HEK293 (cell line): ENCODE measurements at regions not wholly inside any gene's neighbourhood (a gene's known extent, or its start where the extent isn't known, plus 50 kb on each side); places are given as distances from the start of the nearest gene placed in this dataset.

Source experiments
- CTCF ChIA-PET: fragments of 350-600 bp; formaldehyde crosslinking; extraction: SDS; loops from one replicate; lab custom pipeline; 2021; ENCODE audit warnings: antibody characterized with exemption; lab: Yijun Ruan, JAX
- POLR2A ChIA-PET: fragments of 300-600 bp; formaldehyde crosslinking; extraction: SDS; loops from one replicate; lab custom pipeline; 2020; ENCODE audit warnings: antibody characterized with exemption, inconsistent platforms; lab: Yijun Ruan, JAX
- H3K27ac ChIP-seq: fragments of 200-500 bp; sonication (Bioruptor generic); 2 replicates; pipeline ENCODE4 v1.5.1; 2014; ENCODE audit warnings: low read depth, low read length, control low read depth, inconsistent platforms; ENCODE audit errors: extremely low read depth
- H3K36me3 ChIP-seq, 2 experiments: fragments of 200-500 bp in 1 of 2; sonication (Bioruptor generic) in 1 of 2; 1 replicate in 1 of 2; 2 replicates in 1 of 2; pipeline ENCODE4 v1.5.1; 2014 to 2017; ENCODE audit warnings: inconsistent platforms in 2 of 2, low read length in 2 of 2; ENCODE audit not compliant: control insufficient read depth in 2 of 2, insufficient read depth in 1 of 2
- H3K4me1 ChIP-seq: fragments of 200-500 bp; sonication (Bioruptor generic); 2 replicates; pipeline ENCODE4 v1.5.1; 2014; ENCODE audit warnings: mild to moderate bottlenecking, low read length, inconsistent platforms; ENCODE audit not compliant: control insufficient read depth, insufficient read depth
- H3K4me3 ChIP-seq: 2 replicates; pipeline ENCODE4 v1.5.1; 2011; ENCODE audit warnings: low read depth, mild to moderate bottlenecking, control low read depth, low read length, moderate library complexity
- H3K9me3 ChIP-seq: fragments of 200-500 bp; sonication (Bioruptor generic); 2 replicates; pipeline ENCODE4 v1.5.1; 2014; ENCODE audit warnings: low read depth, low read length, inconsistent platforms; ENCODE audit not compliant: control insufficient read depth, insufficient read depth
- BCL11B ChIP-seq: fragments of 450-650 bp; formaldehyde crosslinking; IDR thresholded peaks from 2 replicates; pipeline ENCODE4 v1.5.1; 2016; ENCODE audit warnings: low read depth, missing biosample characterization, missing genetic modification characterization
- FEZF1 ChIP-seq: fragments of 450-650 bp; formaldehyde crosslinking; IDR thresholded peaks from 2 replicates; pipeline ENCODE4 v1.5.1; 2016; ENCODE audit warnings: missing biosample characterization, missing genetic modification characterization
- GLI4 ChIP-seq: fragments of 450-650 bp; formaldehyde crosslinking; IDR thresholded peaks from 2 replicates; pipeline ENCODE4 v1.5.1; 2016; ENCODE audit warnings: missing biosample characterization, missing genetic modification characterization
- KLF1 ChIP-seq: fragments of 450-650 bp; formaldehyde crosslinking; IDR thresholded peaks from 2 replicates; pipeline ENCODE4 v1.5.1; 2016; ENCODE audit warnings: missing biosample characterization, missing genetic modification characterization
- MZF1 ChIP-seq: fragments of 450-650 bp; formaldehyde crosslinking; IDR thresholded peaks from 2 replicates; pipeline ENCODE4 v1.5.1; 2017; ENCODE audit warnings: missing biosample characterization, missing genetic modification characterization, borderline replicate concordance
- PRDM4 ChIP-seq: fragments of 450-650 bp; formaldehyde crosslinking; IDR thresholded peaks from 2 replicates; pipeline ENCODE4 v1.5.1; 2017; ENCODE audit warnings: missing biosample characterization, missing genetic modification characterization
- ZFP37 ChIP-seq: fragments of 450-650 bp; formaldehyde crosslinking; IDR thresholded peaks from 2 replicates; pipeline ENCODE4 v1.5.1; 2016; ENCODE audit warnings: missing biosample characterization, missing genetic modification characterization
- ZNF138 ChIP-seq: fragments of 450-650 bp; formaldehyde crosslinking; IDR thresholded peaks from 2 replicates; pipeline ENCODE4 v1.5.1; 2016; ENCODE audit warnings: missing biosample characterization, missing genetic modification characterization, borderline replicate concordance
- ZNF24 ChIP-seq: fragments of 450-650 bp; formaldehyde crosslinking; IDR thresholded peaks from 2 replicates; pipeline ENCODE4 v1.5.1; 2016; ENCODE audit warnings: missing biosample characterization, missing genetic modification characterization
- ZNF292 ChIP-seq: fragments of 450-650 bp; formaldehyde crosslinking; IDR thresholded peaks from 2 replicates; pipeline ENCODE4 v1.5.1; 2016; ENCODE audit warnings: low read depth, missing biosample characterization, missing genetic modification characterization, borderline replicate concordance
- ZNF626 ChIP-seq: fragments of 450-650 bp; sonication (Bioruptor Pico); formaldehyde crosslinking; IDR thresholded peaks from 2 replicates; pipeline ENCODE4 v1.5.1; 2018; ENCODE audit warnings: missing biosample characterization, missing genetic modification characterization, inconsistent platforms
- ZNF654 ChIP-seq: fragments of 450-650 bp; formaldehyde crosslinking; IDR thresholded peaks from 2 replicates; pipeline ENCODE4 v1.5.1; 2016; ENCODE audit warnings: low read depth, missing biosample characterization, missing genetic modification characterization
- ZNF660 ChIP-seq: fragments of 450-650 bp; IDR thresholded peaks from 2 replicates; pipeline ENCODE4 v1.5.1; 2018; ENCODE audit warnings: missing biosample characterization, mild to moderate bottlenecking, missing genetic modification characterization
- TF ChIP-seq, protein P1 (sequence below): fragments of 450-650 bp; formaldehyde crosslinking; IDR thresholded peaks from 2 replicates; pipeline ENCODE4 v1.5.1; 2016; ENCODE audit warnings: missing biosample characterization, missing genetic modification characterization
- TF ChIP-seq, protein P2 (sequence below): fragments of 450-650 bp; formaldehyde crosslinking; IDR thresholded peaks from 2 replicates; pipeline ENCODE4 v1.5.0; 2017; ENCODE audit warnings: missing biosample characterization, missing genetic modification characterization, borderline replicate concordance
- TF ChIP-seq, protein P3 (sequence below): fragments of 450-650 bp; formaldehyde crosslinking; IDR thresholded peaks from 2 replicates; pipeline ENCODE4 v1.5.1; 2016; ENCODE audit warnings: missing biosample characterization, missing genetic modification characterization
- TF ChIP-seq, protein P4 (sequence below): fragments of 450-650 bp; formaldehyde crosslinking; conservative IDR thresholded peaks from 2 replicates; pipeline ENCODE4 v1.5.1; 2016; ENCODE audit warnings: low read depth, missing biosample characterization, missing genetic modification characterization

DNA sequence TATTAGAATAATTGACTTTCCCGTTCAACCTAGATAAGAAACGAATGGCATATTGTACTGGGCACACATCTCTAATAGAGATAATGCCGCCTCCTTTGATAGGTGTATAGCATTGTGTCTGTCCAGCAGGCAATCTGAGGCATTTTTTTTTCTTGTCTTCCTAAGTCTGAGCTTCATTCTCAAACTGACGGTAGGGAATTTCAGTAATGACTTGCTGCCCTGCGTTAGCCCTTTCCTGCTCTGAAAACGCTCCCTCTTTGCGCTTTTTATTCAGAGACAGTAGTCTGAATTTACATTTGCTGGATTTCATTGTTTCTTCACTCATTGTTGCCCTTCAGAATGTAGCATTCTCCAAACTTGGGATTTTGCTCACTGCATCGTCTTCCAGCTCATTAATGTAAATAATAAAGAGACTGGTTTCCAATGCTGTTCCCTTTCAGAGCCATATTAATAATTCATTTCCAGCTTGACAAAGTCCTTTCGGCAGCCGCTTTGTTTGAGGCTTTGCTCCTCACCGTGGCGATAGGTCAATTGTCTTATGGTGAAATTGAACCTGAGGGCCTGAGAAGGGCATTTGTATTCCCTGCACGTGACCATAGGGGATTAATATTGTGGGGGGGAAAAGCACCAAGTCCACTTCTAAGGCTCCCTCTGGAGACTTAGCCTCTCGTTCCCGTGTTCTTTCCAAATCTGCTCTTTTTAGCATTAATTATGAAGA lies 412.1 kb downstream of the SMARCA1 start:
- no peaks in the 10 kb centered on the region for H3K36me3 ChIP-seq
- TF ChIP-seq KLF1 (tag by site-specific recombination) (no peak), ZNF626 (tag by site-specific recombination) (no peak), PRDM4 (tag by site-specific recombination) (no peak), ZNF138 (tag by site-specific recombination) (no peak)
- H3K27ac ChIP-seq = no peak overlapping the region
- CTCF ChIA-PET = interaction anchor here (0.7 kb wide), 1 partner anchor 259 kb away, joined by 3 read pairs; no protein-coding TSS in a partner anchor
- H3K4me3 ChIP-seq = no peak overlapping the region
- no peaks in the 10 kb centered on the region for H3K4me1 ChIP-seq
- POLR2A ChIA-PET = no interaction called here
- H3K9me3 ChIP-seq = no peaks in the 10 kb centered on the region

- POLR2A ChIA-PET = no interaction called here
Observed at GRCh38 chrX:129108936-129109335, 414.4 kb downstream of the SMARCA1 start.

More at GRCh38 chrX:129108936-129109335, 414.4 kb downstream of the SMARCA1 start:
- no peaks in the 10 kb centered on the region for H3K9me3 ChIP-seq
- H3K36me3 ChIP-seq = no peaks in the 10 kb centered on the region
- H3K4me1 ChIP-seq = no peaks in the 10 kb centered on the region
- CTCF ChIA-PET = interaction anchor here (0.5 to 1.1 kb wide), 2 partner anchors 132 to 245 kb away, joined by 3 to 5 read pairs; no protein-coding TSS in a partner anchor
- H3K27ac ChIP-seq = no peak overlapping the region
- H3K4me3 ChIP-seq = no peak overlapping the region
- TF ChIP-seq ZNF660 (tag by site-specific recombination) (no peak), ZNF292 (tag by site-specific recombination) (no peak), ZNF24 (no peak), ZNF654 (tag by site-specific recombination) (no peak), PRDM4 (tag by site-specific recombination) (no peak), GLI4 (tag by site-specific recombination) (no peak), ZFP37 (tag by site-specific recombination) (no peak), FEZF1 (tag by site-specific recombination) (no peak), MZF1 (tag by site-specific recombination) (no peak), BCL11B (tag by site-specific recombination) (no peak)
- TF ChIP-seq, protein P1, sequence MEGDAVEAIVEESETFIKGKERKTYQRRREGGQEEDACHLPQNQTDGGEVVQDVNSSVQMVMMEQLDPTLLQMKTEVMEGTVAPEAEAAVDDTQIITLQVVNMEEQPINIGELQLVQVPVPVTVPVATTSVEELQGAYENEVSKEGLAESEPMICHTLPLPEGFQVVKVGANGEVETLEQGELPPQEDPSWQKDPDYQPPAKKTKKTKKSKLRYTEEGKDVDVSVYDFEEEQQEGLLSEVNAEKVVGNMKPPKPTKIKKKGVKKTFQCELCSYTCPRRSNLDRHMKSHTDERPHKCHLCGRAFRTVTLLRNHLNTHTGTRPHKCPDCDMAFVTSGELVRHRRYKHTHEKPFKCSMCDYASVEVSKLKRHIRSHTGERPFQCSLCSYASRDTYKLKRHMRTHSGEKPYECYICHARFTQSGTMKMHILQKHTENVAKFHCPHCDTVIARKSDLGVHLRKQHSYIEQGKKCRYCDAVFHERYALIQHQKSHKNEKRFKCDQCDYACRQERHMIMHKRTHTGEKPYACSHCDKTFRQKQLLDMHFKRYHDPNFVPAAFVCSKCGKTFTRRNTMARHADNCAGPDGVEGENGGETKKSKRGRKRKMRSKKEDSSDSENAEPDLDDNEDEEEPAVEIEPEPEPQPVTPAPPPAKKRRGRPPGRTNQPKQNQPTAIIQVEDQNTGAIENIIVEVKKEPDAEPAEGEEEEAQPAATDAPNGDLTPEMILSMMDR (tag by site-specific recombination) = no peak
- TF ChIP-seq, protein P2, sequence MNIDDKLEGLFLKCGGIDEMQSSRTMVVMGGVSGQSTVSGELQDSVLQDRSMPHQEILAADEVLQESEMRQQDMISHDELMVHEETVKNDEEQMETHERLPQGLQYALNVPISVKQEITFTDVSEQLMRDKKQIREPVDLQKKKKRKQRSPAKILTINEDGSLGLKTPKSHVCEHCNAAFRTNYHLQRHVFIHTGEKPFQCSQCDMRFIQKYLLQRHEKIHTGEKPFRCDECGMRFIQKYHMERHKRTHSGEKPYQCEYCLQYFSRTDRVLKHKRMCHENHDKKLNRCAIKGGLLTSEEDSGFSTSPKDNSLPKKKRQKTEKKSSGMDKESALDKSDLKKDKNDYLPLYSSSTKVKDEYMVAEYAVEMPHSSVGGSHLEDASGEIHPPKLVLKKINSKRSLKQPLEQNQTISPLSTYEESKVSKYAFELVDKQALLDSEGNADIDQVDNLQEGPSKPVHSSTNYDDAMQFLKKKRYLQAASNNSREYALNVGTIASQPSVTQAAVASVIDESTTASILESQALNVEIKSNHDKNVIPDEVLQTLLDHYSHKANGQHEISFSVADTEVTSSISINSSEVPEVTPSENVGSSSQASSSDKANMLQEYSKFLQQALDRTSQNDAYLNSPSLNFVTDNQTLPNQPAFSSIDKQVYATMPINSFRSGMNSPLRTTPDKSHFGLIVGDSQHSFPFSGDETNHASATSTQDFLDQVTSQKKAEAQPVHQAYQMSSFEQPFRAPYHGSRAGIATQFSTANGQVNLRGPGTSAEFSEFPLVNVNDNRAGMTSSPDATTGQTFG (tag by site-specific recombination) = no peak
- TF ChIP-seq, protein P3, sequence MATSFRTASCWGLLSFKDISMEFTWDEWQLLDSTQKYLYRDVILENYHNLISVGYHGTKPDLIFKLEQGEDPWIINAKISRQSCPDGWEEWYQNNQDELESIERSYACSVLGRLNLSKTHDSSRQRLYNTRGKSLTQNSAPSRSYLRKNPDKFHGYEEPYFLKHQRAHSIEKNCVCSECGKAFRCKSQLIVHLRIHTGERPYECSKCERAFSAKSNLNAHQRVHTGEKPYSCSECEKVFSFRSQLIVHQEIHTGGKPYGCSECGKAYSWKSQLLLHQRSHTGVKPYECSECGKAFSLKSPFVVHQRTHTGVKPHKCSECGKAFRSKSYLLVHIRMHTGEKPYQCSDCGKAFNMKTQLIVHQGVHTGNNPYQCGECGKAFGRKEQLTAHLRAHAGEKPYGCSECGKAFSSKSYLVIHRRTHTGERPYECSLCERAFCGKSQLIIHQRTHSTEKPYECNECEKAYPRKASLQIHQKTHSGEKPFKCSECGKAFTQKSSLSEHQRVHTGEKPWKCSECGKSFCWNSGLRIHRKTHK = no peak
- TF ChIP-seq, protein P4, sequence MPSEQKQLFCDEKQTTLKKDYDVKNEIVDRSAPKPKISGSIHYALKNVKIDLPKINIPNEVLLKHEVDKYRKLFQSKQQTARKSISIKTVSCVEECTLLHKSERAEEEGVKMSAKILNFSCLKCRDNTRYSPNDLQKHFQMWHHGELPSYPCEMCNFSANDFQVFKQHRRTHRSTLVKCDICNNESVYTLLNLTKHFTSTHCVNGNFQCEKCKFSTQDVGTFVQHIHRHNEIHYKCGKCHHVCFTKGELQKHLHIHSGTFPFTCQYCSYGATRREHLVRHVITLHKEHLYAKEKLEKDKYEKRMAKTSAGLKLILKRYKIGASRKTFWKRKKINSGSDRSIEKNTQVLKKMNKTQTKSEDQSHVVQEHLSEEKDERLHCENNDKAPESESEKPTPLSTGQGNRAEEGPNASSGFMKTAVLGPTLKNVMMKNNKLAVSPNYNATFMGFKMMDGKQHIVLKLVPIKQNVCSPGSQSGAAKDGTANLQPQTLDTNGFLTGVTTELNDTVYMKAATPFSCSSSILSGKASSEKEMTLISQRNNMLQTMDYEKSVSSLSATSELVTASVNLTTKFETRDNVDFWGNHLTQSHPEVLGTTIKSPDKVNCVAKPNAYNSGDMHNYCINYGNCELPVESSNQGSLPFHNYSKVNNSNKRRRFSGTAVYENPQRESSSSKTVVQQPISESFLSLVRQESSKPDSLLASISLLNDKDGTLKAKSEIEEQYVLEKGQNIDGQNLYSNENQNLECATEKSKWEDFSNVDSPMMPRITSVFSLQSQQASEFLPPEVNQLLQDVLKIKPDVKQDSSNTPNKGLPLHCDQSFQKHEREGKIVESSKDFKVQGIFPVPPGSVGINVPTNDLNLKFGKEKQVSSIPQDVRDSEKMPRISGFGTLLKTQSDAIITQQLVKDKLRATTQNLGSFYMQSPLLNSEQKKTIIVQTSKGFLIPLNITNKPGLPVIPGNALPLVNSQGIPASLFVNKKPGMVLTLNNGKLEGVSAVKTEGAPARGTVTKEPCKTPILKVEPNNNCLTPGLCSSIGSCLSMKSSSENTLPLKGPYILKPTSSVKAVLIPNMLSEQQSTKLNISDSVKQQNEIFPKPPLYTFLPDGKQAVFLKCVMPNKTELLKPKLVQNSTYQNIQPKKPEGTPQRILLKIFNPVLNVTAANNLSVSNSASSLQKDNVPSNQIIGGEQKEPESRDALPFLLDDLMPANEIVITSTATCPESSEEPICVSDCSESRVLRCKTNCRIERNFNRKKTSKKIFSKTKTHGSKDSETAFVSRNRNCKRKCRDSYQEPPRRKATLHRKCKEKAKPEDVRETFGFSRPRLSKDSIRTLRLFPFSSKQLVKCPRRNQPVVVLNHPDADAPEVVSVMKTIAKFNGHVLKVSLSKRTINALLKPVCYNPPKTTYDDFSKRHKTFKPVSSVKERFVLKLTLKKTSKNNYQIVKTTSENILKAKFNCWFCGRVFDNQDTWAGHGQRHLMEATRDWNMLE (tag by site-specific recombination) = no peak
- TF ChIP-seq, all 188 proteins: peak for 0
